ENCODE measurements at regions not wholly inside any gene's neighbourhood (a gene's known extent, or its start where the extent isn't known, plus 50 kb on each side); places are given as distances from the start of the nearest gene placed in this dataset.

DNA sequence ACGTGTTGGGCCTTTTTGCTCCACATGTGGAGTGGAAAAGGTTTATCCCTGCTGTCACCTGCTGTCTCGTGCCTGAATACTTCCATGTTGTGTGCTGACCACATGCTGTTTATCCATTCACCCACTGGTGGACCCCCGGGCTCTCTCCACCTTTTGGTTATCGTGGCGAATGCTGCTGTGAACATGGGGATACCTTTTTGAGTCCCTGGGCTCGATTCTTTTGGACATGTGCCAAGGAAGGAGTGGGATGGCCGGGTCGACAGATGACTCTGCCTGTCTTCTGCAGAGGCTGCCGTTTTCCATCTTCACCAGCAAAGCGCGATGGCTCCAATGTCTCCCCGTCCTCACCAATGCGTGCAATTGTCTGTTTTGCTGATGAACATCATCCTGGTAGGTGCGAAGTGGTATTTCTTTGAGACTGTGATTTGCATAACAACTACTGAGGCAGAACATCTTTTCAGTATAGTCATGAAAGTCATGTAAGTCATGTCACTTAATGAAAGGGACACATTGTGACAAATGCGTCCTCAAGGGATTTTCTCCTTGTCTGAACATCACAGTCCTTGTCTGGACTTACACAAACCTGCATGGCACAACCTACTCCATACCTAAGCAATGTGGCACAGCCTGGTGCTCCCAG lies 758.7 kb downstream of the BRD1 start:
- no peak for DNase-seq (ENCODE audit: extremely low read depth, low read depth)
- TF ChIP-seq, protein P1, sequence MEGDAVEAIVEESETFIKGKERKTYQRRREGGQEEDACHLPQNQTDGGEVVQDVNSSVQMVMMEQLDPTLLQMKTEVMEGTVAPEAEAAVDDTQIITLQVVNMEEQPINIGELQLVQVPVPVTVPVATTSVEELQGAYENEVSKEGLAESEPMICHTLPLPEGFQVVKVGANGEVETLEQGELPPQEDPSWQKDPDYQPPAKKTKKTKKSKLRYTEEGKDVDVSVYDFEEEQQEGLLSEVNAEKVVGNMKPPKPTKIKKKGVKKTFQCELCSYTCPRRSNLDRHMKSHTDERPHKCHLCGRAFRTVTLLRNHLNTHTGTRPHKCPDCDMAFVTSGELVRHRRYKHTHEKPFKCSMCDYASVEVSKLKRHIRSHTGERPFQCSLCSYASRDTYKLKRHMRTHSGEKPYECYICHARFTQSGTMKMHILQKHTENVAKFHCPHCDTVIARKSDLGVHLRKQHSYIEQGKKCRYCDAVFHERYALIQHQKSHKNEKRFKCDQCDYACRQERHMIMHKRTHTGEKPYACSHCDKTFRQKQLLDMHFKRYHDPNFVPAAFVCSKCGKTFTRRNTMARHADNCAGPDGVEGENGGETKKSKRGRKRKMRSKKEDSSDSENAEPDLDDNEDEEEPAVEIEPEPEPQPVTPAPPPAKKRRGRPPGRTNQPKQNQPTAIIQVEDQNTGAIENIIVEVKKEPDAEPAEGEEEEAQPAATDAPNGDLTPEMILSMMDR (IDR thresholded peaks at IDR 0.05; ENCODE audit: low read depth, low read length, missing control alignments), result no peak
- no peak overlapping the region for H3K4me3 ChIP-seq (replicated peaks; ENCODE audit: low read depth, low read length)

DNA sequence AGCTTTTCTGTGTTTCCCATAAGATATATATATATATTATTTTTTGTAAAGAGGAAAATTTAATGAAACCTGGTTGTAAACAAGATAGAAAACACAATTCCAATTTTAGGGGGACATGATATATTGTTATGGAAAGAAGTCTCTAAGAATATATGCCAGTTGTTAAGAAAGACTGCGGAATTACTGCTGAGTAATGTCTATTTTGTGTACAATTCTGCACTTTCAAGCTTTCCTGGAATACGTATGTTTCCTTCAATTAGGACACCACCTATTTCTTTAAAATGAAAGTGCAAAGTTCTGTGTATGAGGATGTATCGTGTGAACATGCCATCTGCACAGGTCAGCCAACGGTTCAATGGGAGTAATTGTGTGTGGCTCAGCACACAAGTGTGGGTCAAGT lies 760.2 kb downstream of the BRD1 start:
- TF ChIP-seq, protein P1 (IDR thresholded peaks at IDR 0.05; ENCODE audit: low read depth, low read length, missing control alignments), result no peak
- no peak for DNase-seq (ENCODE audit: extremely low read depth, low read depth)
- no peak overlapping the region for H3K4me3 ChIP-seq (replicated peaks; ENCODE audit: low read depth, low read length)

DNA sequence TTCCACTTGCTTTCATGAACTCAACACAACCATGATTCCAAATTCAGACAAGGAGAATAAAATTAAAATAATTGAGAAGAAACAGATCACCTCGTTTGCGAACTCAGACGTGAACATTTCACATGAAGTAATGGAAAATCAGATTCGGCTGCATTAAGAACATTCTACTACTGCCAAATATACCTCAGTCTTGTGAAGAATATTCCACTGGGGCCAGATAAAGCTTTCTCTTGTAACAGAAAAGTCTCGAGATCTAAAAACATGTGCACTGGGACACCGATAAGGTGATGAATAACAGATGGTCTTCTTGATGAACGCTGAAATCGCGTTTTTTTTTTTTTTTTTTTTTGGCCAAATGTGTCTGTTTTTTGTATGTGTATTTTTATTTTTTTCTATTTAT lies 761.1 kb downstream of the BRD1 start:
- H3K4me3 ChIP-seq (replicated peaks; ENCODE audit: low read depth, low read length), result no peak overlapping the region
- DNase-seq (ENCODE audit: extremely low read depth, low read depth), result no peak
- TF ChIP-seq, protein P1 (IDR thresholded peaks at IDR 0.05; ENCODE audit: low read depth, low read length, missing control alignments), result no peak

DNA sequence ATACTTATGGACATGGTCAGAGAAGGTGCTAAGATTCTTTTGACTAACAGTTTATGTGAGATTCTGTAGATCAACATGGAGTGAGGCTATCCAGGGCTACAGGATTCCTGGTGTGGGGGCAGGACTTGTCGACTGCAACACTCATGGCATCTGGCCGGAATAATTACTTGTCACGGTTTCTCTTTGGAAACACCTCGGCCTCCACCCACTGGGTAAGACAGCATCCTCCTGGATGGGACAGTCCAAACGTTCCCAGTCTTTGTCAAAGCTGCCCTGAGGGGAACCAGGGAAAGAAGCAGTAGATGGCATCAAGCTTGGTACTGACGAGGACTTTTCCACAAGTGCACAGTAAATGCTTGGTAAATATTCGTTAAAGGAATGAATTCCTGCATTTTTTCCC lies 762.8 kb downstream of the BRD1 start:
- no peak for DNase-seq (ENCODE audit: extremely low read depth, low read depth)
- TF ChIP-seq, protein P1 (IDR thresholded peaks at IDR 0.05; ENCODE audit: low read depth, low read length, missing control alignments), result no peak
- H3K4me3 ChIP-seq (replicated peaks; ENCODE audit: low read depth, low read length), result no peak overlapping the region

DNA sequence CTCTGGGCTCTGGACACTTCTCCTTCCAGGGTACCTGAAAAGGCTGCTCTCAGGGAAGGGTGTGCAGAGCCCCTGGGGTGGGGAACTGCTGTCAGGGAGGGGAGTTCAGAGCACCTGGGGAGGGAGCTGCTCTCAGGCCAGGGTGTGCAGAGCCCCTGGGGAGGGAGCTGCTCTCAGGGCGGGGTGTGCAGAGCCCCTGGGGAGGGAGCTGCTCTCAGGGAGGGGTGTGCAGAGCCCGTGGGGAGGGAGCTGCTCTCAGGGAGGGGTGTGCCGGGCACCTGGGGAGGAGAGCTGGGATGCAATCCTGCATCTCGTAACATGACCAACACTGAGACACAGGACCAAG lies 764.2 kb downstream of the BRD1 start:
- TF ChIP-seq, protein P1 (IDR thresholded peaks at IDR 0.05; ENCODE audit: low read depth, low read length, missing control alignments), result no peak

DNA sequence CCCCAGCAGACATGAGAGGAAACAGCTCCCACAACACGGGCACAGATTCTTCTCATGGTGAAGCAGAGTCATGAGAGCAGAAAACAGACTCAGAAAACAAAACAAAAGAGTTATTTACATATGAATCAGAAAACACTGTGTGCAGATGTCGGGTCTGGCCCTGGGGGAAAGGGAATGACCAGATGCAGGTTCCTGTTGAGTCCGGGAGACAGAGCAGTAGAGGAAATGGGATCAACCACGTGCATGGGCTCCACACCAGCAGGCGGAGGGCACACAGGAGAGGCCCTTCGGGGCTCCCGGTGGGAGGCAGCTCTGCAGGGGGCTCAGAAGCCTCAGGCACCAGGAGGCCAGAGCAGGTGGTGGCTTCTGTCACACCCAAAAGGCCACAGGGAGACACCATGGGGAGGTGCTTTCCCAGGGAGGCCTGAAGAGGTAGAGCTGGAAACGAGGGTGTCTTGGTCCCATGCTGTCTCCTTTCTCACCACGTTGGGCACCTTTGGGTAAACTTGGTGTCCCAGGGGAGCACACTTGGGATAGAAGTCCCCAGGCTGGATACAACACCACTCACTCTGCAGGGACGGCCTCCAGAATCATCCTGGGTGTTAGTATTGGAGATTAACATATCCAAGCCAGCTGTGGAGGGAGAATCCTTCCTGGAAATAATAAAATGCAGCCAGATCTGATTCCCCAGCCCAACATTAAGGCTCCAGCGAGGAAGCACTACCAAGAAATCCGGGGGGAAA lies 764.7 kb downstream of the BRD1 start:
- TF ChIP-seq, protein P1 (IDR thresholded peaks at IDR 0.05; ENCODE audit: low read depth, low read length, missing control alignments), result no peak
- DNase-seq (ENCODE audit: extremely low read depth, low read depth), result no peak
- H3K4me3 ChIP-seq (replicated peaks; ENCODE audit: low read depth, low read length), result no peak overlapping the region

More for the DNA sequence above, 764.2 kb downstream of the BRD1 start:
- H3K4me3 ChIP-seq (replicated peaks; ENCODE audit: low read depth, low read length), result no peak overlapping the region
- DNase-seq (ENCODE audit: extremely low read depth, low read depth), result no peak
